ENCODE measurements at regions not wholly inside any gene's neighbourhood (a gene's known extent, or its start where the extent isn't known, plus 50 kb on each side); places are given as distances from the start of the nearest gene placed in this dataset.

- Histone ChIP-seq H3K36me3 (no peaks in the 10 kb centered on the region), H3K27ac (no peak overlapping the region), H3K4me1 (ENCODE audit: insufficient read depth) (no peaks in the 10 kb centered on the region), H3K9me3 (no peaks in the 10 kb centered on the region), H3K27me3 (no peaks in the 10 kb centered on the region), H3K4me3 (no peak overlapping the region)
- intact Hi-C loops (cut with DNase I) = no loop called here
- peak in 1 of 5 donors; percentile 7 for DNase-seq
- TF ChIP-seq POLR2A (IDR thresholded peaks at IDR 0.05) (no peak), CTCF (IDR thresholded peaks at IDR 0.05) (no peak), EP300 (IDR thresholded peaks at IDR 0.05) (no peak)
- 86 to 89% (median 87%) methylated on average over 18 to 21 of the region's 21 CpGs for WGBS, 3 donors
These were observed 303.9 kb upstream of the NRG3 start for GRCh38 chr10:81570878-81571794.

- intact Hi-C loops (cut with DNase I) = no loop called here
- no peak overlapping the region for H3K27ac ChIP-seq
- H3K9me3 ChIP-seq = no peaks in the 10 kb centered on the region
- WGBS, 3 donors = 67 to 80% (median 70%) methylated on average over 3 of the region's 3 CpGs
- H3K4me3 ChIP-seq = no peak overlapping the region
- H3K27me3 ChIP-seq = no peaks in the 10 kb centered on the region
- DNase-seq = no peak
- TF ChIP-seq POLR2A (IDR thresholded peaks at IDR 0.05) (no peak), CTCF (IDR thresholded peaks at IDR 0.05) (no peak), EP300 (IDR thresholded peaks at IDR 0.05) (no peak)
- H3K4me1 ChIP-seq (ENCODE audit: insufficient read depth) = no peaks in the 10 kb centered on the region
- H3K36me3 ChIP-seq = no peaks in the 10 kb centered on the region
These were observed 300.0 kb upstream of the NRG3 start for GRCh38 chr10:81575036-81575435.

GRCh38 chr10:81576336-81576735 lies 298.7 kb upstream of the NRG3 start:
- H3K4me3 ChIP-seq = no peak overlapping the region
- intact Hi-C loops (cut with DNase I) = no loop called here
- no peaks in the 10 kb centered on the region for H3K36me3 ChIP-seq
- no peak overlapping the region for H3K27ac ChIP-seq
- no peaks in the 10 kb centered on the region for H3K4me1 ChIP-seq (ENCODE audit: insufficient read depth)
- WGBS, 3 donors = 90 to 93% (median 92%) methylated on average over 2 of the region's 2 CpGs
- H3K9me3 ChIP-seq = no peaks in the 10 kb centered on the region
- no peaks in the 10 kb centered on the region for H3K27me3 ChIP-seq
- DNase-seq = no peak
- no peak for TF ChIP-seq CTCF (IDR thresholded peaks at IDR 0.05)
- no peak for TF ChIP-seq EP300 (IDR thresholded peaks at IDR 0.05)
- no peak for TF ChIP-seq POLR2A (IDR thresholded peaks at IDR 0.05)

- Histone ChIP-seq H3K36me3 (no peaks in the 10 kb centered on the region), H3K9me3 (no peaks in the 10 kb centered on the region), H3K4me3 (no peak overlapping the region), H3K4me1 (ENCODE audit: insufficient read depth) (no peaks in the 10 kb centered on the region), H3K27me3 (no peaks in the 10 kb centered on the region), H3K27ac (no peak overlapping the region)
- DNase-seq = no peak
- TF ChIP-seq CTCF (IDR thresholded peaks at IDR 0.05) (no peak), EP300 (IDR thresholded peaks at IDR 0.05) (no peak), POLR2A (IDR thresholded peaks at IDR 0.05) (no peak)
- intact Hi-C loops (cut with DNase I) = no loop called here
- 84 to 90% (median 88%) methylated on average over 1 of the region's 1 CpG for WGBS, 3 donors
These were observed 280.0 kb upstream of the NRG3 start for GRCh38 chr10:81594991-81595390.
